ENCODE measurements at regions not wholly inside any gene's neighbourhood (a gene's known extent, or its start where the extent isn't known, plus 50 kb on each side); places are given as distances from the start of the nearest gene placed in this dataset.

DNA sequence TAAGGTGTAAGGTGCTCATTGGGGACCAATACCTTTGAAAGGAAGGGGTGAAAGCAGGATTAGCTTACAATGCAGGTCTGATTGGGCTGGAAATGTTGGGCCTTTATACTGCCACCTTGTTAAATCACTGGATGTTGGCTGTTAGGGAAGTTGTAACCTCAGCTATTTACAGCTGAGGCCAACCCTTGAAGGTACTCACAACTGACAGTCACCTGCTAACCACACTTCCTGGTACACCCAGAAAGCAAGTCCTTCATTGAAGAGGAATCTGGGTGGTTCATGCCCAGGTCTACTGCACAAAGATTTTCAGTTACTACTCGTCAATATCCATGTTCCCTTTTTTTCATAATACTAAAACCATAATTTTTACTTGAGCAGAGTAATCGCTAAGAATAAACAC, 65.4 kb upstream of the CLDN18 start:
- Histone ChIP-seq H3K36me3 (replicated peaks in 1 of 2; ENCODE audit: control extremely low read depth in 1 of 2, control insufficient read depth in 1 of 2, extremely low read depth in 1 of 2, insufficient read depth in 2 of 2, low read length in 1 of 2) (no peaks in the 10 kb centered on the region), H3K27ac (ENCODE audit: low read length in 2 of 2) (no peak overlapping the region), H3K4me3 (ENCODE audit: control extremely low read depth in 1 of 5, extremely low read depth in 1 of 5, insufficient read depth in 1 of 5, low read depth in 2 of 5, low read length in 4 of 5) (no peak overlapping the region), H2AFZ (ENCODE audit: insufficient read depth, low read depth, low read length, poor library complexity, severe bottlenecking) (no peak overlapping the region), H4K20me1 (ENCODE audit: control insufficient read depth, insufficient read depth, low read length, poor library complexity, severe bottlenecking) (no peaks in the 10 kb centered on the region), H3K79me2 (ENCODE audit: control insufficient read depth, insufficient read depth, low read length) (no peaks in the 10 kb centered on the region), H3K4me1 (ENCODE audit: control insufficient read depth in 2 of 2, insufficient read depth in 2 of 2, low read length in 2 of 2) (no peaks in the 10 kb centered on the region), H3K4me2 (replicated peaks; ENCODE audit: low read depth, low read length, poor library complexity, severe bottlenecking) (no peak overlapping the region), H3K9me3 (ENCODE audit: control extremely low read depth in 1 of 3, control insufficient read depth in 2 of 3, insufficient read depth in 1 of 3, low read length in 2 of 3) (no peaks in the 10 kb centered on the region), H3K9ac (ENCODE audit: low read length) (no peak overlapping the region), H3K27me3 (replicated peaks in 1 of 4; ENCODE audit: control extremely low read depth in 1 of 4, control insufficient read depth in 3 of 4, insufficient read depth in 4 of 4, low read length in 3 of 4) (no peaks in the 10 kb centered on the region)
- intact Hi-C loops (cut with micrococcal nuclease), result no loop called here
- no peak for TF ChIP-seq CTCF (IDR thresholded peaks at IDR 0.05)
- no peak for TF ChIP-seq EZH2 (IDR thresholded peaks at IDR 0.05; ENCODE audit: borderline replicate concordance, insufficient read depth, low read depth, low read length, poor library complexity, severe bottlenecking)
- Mint-ChIP-seq H3K9me3 (ENCODE audit: insufficient read depth) (no peaks in the 10 kb centered on the region), H3K4me3 (no peak overlapping the region), H3K4me1 (peaks cover 2% of the 10 kb centered on the region), H3K27me3 (peaks cover 4% of the 10 kb centered on the region), H3K27ac (no peak overlapping the region)
- POLR2A ChIA-PET, result no interaction called here
- CTCF ChIA-PET, result no interaction called here
- whole genome bisulfite sequencing (ENCODE audit: insufficient coverage), result 60% methylated on average over 1 of the region's 2 CpGs
- ATAC-seq (ENCODE audit: low read depth) (no peak), DNase-seq (no peak)

DNA sequence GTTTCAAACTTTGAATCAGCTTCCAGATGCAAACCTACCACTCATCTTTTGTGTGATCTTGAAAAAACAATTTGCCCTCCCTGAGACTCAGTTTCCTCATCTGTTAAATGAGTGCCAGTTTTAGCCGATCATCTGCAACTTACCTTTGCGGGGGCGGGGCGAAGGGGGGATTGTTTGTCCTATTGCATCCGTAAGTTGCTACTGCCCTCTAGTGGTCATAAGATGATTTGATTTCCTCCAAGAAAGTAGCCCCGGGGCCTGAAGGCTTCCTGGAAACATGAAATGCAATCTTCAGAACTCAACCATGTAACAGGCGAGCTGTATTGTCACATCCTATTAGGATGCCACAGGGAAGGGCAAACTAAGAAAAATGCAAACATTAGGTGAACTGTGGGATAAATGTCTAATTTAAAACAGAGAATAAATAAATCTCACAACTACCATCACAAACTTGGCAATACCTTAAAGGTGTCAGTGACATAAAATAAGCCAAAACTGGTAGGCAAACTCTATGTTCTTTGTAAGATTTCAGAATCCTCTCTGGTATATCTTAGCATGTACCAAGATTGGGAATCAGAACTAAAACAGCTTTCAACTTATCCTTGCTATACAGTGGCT, 63.5 kb upstream of the CLDN18 start:
- H3K9me3 ChIP-seq (ENCODE audit: control extremely low read depth in 1 of 3, control insufficient read depth in 2 of 3, insufficient read depth in 1 of 3, low read length in 2 of 3), result peaks cover 0 to 2% (median 0%) of the 10 kb centered on the region in 3 donors
- Mint-ChIP-seq H3K4me1 (peaks cover 2% of the 10 kb centered on the region), H3K4me3 (no peak overlapping the region), H3K27me3 (peaks cover 4% of the 10 kb centered on the region), H3K27ac (no peak overlapping the region), H3K9me3 (ENCODE audit: insufficient read depth) (no peaks in the 10 kb centered on the region)
- no peak overlapping the region for H3K4me2 ChIP-seq (replicated peaks; ENCODE audit: low read depth, low read length, poor library complexity, severe bottlenecking)
- H2AFZ ChIP-seq (ENCODE audit: insufficient read depth, low read depth, low read length, poor library complexity, severe bottlenecking), result no peak overlapping the region
- no peak overlapping the region for H3K4me3 ChIP-seq (ENCODE audit: control extremely low read depth in 1 of 5, extremely low read depth in 1 of 5, insufficient read depth in 1 of 5, low read depth in 2 of 5, low read length in 4 of 5)
- DNase-seq (peak; percentile 60), ATAC-seq (ENCODE audit: low read depth) (no peak)
- WGBS (ENCODE audit: insufficient coverage), result no CpG with 5 or more reads among the region's 7 CpGs
- no peaks in the 10 kb centered on the region for H3K79me2 ChIP-seq (ENCODE audit: control insufficient read depth, insufficient read depth, low read length)
- peak; percentile 75 for TF ChIP-seq CTCF (IDR thresholded peaks at IDR 0.05)
- no peak for TF ChIP-seq EZH2 (IDR thresholded peaks at IDR 0.05; ENCODE audit: borderline replicate concordance, insufficient read depth, low read depth, low read length, poor library complexity, severe bottlenecking)
- intact Hi-C loops (cut with micrococcal nuclease), result no loop called here
- no peaks in the 10 kb centered on the region for H3K27me3 ChIP-seq (replicated peaks in 1 of 4; ENCODE audit: control extremely low read depth in 1 of 4, control insufficient read depth in 3 of 4, insufficient read depth in 4 of 4, low read length in 3 of 4)
- H3K9ac ChIP-seq (ENCODE audit: low read length), result no peak overlapping the region
- no peaks in the 10 kb centered on the region for H3K36me3 ChIP-seq (replicated peaks in 1 of 2; ENCODE audit: control extremely low read depth in 1 of 2, control insufficient read depth in 1 of 2, extremely low read depth in 1 of 2, insufficient read depth in 2 of 2, low read length in 1 of 2)
- H4K20me1 ChIP-seq (ENCODE audit: control insufficient read depth, insufficient read depth, low read length, poor library complexity, severe bottlenecking), result no peaks in the 10 kb centered on the region
- H3K4me1 ChIP-seq (ENCODE audit: control insufficient read depth in 2 of 2, insufficient read depth in 2 of 2, low read length in 2 of 2), result no peaks in the 10 kb centered on the region
- ChIA-PET POLR2A (no interaction called here), CTCF (interaction anchor here (0.6 to 0.9 kb wide), 4 partner anchors 914 to 1878 kb away, joined by 3 to 4 read pairs (median 3); no protein-coding TSS in a partner anchor)
- no peak overlapping the region for H3K27ac ChIP-seq (ENCODE audit: low read length in 2 of 2)

All from B cell (primary cell).